Renal cortical epithelial cell (primary cell): ENCODE measurements at regions not wholly inside any gene's neighbourhood (a gene's known extent, or its start where the extent isn't known, plus 50 kb on each side); places are given as distances from the start of the nearest gene placed in this dataset.
A peak's percentile ranks its signal among the peaks of the same experiment; 100 is the strongest.

Experiments
- DNase-seq: peaks from one replicate; pipeline ENCODE4 v3.0.0-alpha.2; 2011; ENCODE audit warnings: low read depth

DNA sequence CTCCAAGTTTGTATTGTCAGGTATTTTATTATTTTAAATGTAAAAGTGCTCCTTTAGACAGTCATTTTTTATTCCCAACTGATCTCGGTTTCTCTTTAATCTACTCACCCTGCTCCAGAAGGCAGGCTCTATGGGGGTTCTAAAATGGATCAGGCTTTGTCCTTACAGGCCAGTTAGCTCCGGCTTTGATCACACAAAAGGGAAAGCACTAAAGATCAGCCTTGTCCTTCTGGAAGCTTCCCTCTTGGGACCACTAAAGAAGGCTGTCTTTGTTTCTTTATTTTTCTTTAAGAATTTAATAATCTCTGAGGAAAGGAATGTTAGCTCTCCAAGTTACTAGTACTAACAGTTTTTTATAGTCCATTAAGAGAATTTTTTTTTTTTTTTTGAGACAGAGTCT is 560.5 kb upstream of the ZNF717 start:
- DNase-seq = no peak

DNA sequence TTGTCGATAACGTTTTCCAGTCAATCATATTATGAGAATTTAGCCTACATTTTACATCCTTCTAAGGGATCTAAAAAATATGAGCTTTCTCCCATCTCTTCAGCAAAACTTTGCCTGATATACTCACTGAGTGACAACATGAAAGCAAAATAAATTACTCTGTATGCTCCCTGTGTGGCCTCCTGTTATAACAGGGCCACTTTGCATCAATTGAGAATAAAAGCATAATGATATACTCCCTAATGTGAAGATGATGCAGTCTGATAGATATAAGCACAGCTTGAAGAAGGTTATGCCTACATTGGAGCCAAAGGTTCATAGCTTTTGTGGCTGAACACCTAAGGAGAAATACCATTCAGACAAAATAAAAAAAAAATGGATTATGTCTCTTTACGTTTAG is 561.3 kb upstream of the ZNF717 start:
- DNase-seq = no peak

- DNase-seq = no peak
Measured at GRCh38 chr3:76349715-76350480, 564.5 kb upstream of the ZNF717 start.

DNA sequence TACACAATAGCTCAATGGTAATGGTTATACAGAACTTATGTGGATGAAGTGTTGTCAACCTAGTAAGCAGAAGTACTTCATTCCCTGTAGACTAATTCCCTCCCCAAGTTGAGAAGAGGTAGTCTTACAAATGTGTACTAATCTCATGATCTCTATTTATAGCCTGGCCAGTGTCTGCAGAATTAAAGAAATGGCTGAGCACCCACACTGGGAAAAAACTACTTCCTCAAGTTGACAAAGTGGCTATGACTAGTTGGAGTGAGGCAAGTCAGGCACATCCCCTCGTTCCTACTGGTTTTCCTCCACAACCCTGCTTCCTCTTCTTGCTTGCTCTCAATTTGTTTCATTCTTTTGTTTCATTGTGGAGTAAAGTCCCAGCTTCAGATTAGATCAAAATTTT is 566.7 kb upstream of the ZNF717 start:
- DNase-seq = peak; percentile 81

DNA sequence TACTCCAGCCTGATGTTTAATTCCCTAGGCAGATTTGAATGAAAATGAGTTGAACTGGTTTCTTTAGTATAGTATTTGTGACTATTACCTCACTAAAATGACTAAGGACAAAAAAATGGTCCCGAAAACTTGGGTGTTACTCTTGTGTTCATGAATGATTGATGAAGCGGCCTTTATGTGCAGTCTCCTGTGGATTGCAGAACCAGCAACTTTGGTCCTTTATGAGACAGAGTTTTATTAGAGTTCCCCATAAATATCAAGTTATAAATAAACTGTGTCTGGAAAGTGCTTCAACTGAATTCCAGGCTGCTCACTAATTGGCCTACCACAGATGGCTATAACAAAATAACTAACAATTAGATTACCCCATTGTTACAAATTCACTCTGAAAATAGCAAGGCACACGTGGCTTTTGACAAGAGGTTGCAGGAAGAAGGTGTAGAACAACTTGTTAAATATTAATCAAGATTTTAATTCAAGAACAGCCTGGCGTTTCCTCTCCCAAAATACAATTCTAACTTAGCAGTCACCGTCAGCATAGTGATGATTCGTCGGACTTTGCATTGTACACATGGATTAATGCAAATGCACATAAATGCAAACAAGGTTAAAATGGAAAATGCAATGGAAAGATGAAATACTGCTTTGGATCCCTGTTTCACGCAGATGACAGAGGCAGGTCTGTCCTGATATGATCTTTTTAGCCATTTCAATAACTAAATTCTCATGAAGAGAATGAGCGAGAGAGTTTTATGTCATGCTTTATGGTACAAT is 567.3 kb upstream of the ZNF717 start:
- DNase-seq = peak; percentile 87

DNA sequence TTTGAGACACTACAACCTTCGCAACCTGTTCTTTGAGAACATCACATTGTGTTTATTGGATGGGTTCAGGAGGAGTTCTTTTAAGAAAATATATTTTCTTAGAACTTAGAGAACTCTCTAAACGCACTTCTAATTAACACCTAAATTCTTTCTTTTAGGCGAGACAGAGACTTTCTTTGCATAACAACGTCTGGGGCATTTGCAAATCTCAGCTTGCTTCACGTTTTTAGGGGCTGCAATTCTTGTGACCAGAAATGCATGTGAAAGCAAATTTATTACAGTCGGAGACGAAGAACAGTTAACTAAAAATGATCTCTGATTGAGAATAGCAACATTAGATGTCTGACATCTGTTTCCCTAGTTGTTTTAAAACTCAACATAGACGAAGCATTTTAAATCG is 568.3 kb upstream of the ZNF717 start:
- no peak for DNase-seq

DNA sequence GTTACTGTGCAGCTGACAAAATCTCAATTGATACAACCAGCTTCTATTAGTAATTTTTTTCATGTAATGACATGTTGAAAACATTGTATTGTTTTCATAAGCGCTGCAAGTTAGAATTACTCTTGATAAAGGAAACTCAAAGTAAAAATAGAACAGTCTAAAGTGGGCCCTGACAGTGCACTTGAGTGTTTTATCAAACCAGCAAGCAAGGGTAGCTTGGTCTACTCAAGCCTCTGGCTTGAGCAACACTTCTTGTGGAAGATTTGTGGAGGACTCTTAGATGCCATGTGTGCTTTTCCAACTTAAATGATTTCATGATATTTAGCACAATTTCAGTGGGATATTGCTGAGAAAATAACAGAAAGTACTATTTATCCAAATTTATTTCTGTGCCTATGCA is 575.7 kb upstream of the ZNF717 start:
- no peak for DNase-seq

DNA sequence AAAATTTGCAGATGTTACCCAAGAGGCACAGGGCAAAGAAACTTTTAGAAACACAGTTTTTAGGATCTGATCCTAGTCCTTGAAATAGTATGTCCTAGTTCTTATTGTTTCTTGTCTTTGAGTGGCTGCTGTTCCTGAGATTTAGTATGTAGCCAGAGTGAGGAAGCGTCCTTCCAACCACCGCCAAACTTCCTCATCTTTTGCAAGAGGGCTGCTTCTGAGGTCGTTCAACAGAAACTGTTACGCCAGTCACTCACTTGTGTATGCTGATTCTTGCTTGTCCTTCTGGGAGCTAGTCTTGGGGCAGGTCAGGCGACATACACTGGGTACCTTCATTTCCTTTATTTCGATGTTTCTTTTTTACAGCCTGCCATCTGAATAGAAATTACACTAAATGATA is 577.3 kb upstream of the ZNF717 start:
- no peak for DNase-seq

- peak; percentile 4 for DNase-seq
Measured at GRCh38 chr3:76365275-76365674, 579.9 kb upstream of the ZNF717 start.

DNA sequence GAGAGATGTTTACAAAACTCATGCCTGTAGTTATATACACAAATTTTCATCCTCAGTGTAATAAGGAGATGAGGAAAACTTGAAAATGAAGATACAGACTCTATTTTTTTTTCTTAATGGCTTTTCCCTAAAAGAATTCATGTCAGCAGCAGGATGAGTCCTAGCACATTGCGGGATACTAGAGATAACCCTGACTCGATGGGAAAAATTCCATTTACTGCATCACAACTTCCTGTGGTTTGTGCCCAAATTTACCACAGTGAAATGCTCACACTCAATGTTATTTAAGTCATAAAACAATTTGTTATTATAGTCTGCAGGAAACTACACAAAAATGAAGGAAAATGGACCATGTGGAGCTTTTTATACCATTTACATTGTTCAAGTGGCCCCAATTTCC is 581.9 kb upstream of the ZNF717 start:
- DNase-seq = no peak

DNA sequence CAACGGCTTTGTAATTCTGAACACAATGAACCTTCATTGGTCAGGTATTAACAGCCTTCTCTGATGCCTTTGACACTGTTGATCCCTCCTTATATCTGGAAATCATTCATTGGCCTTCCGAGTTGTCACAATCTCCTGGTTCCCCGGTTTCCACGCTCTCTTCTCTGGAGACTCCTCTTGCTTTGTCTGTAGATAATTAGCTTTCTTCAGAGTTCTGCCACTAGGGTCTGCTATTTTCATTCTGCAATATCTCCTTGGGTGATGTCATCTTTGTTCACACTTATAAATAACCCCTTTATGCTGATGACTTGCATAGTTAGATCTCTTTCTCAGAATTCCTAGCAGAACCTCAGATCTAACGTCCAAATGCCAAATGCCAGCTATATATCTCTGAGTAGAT is 583.8 kb upstream of the ZNF717 start:
- peak; percentile 75 for DNase-seq

GRCh38 chr3:76370749-76371520 is 585.6 kb upstream of the ZNF717 start:
- no peak for DNase-seq

- DNase-seq = no peak
Measured at GRCh38 chr3:76372497-76372896, 587.1 kb upstream of the ZNF717 start.

- no peak for DNase-seq
Measured at GRCh38 chr3:76377074-76377473, 591.7 kb upstream of the ZNF717 start.

DNA sequence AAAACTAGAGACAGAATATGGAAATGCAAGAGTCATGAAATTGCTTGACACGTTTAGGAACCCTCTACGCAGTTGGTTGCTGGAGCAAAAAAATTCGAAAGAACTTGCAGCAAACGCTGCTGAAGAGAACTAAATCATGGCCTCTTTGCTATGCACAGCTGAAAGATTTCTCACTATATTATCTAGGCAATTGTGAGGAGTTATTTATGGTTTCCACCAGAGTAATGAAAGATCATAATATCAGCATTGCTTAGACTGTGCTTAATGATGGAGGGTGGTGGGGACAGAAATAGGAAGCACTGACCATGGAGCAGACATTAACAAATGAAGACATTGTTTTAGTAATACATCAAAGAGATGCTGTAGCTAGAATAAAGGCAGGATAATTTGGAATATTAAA is 593.4 kb upstream of the ZNF717 start:
- no peak for DNase-seq

GRCh38 chr3:76383781-76384180 is 598.4 kb upstream of the ZNF717 start:
- no peak for DNase-seq

DNA sequence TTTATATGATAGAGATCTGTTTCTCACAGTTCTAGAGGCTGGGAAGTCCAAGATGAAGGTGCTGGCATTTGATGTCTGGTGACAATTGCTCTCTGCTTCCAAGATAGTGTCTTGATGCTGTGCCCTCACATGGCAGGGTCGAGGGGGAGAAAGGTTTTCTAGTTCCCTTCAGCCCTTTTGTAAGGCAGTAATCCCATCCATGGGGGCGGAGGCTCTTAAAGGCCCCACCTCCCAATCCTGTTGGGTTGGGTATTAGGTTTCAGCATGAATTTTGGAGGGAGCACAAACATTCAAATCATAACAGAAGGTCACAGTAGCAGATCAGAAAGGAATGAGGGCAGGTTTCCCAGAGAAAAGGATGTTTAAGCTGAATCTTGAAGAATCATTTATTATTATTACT is 601.7 kb upstream of the ZNF717 start:
- no peak for DNase-seq

- DNase-seq = no peak
Measured at GRCh38 chr3:76400141-76400540, 614.8 kb upstream of the ZNF717 start.

DNA sequence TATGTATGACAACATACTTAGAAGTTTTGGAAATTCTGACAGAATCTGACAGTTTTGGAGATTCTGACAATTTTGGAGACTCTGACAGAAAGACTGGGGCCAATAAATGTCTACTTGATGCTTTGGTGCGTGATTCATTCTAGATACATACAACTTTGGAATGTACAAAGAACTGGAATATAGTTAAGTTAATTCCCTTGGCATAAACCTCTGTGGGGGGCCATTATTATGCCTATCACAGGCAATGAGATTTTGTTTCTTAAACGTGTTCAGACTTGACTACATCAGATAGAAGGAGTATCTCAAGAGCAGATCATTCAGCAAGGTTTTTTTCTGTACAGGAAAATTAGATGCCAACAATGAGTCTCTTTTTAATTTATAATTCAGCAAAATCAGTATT is 617.6 kb upstream of the ZNF717 start:
- no peak for DNase-seq

GRCh38 chr3:76403556-76403955 is 618.2 kb upstream of the ZNF717 start:
- no peak for DNase-seq

GRCh38 chr3:76405196-76405595 is 619.8 kb upstream of the ZNF717 start:
- DNase-seq = no peak

GRCh38 chr3:76410762-76411281 is 625.5 kb upstream of the ZNF717 start:
- DNase-seq = no peak
